Retinal pigment epithelial cell (primary cell): ENCODE measurements at regions not wholly inside any gene's neighbourhood (a gene's known extent, or its start where the extent isn't known, plus 50 kb on each side); places are given as distances from the start of the nearest gene placed in this dataset.

Experiments used
- DNase-seq: peaks from one replicate; pipeline ENCODE4 v3.0.0-alpha.2; 2010; ENCODE audit warnings: low read depth
- H3K4me3 ChIP-seq: 2 replicates; pipeline ENCODE4 v1.5.1; 2011; ENCODE audit warnings: mild to moderate bottlenecking, low read length, control low read depth, moderate library complexity
- CTCF ChIP-seq: conservative IDR thresholded peaks from 2 replicates; pipeline ENCODE4 v1.5.1; 2011; ENCODE audit warnings: low read depth, low read length, control low read depth, inconsistent platforms

GRCh38 chr1:78410643-78411042, 80.1 kb upstream of the PTGFR start:
- H3K4me3 ChIP-seq = no peak overlapping the region
- no peak for TF ChIP-seq CTCF
- no peak for DNase-seq

- no peak for TF ChIP-seq CTCF
- no peak overlapping the region for H3K4me3 ChIP-seq
- no peak for DNase-seq
These were observed 79.1 kb upstream of the PTGFR start for GRCh38 chr1:78411707-78412106.

GRCh38 chr1:78415165-78415564, 75.6 kb upstream of the PTGFR start:
- TF ChIP-seq CTCF = no peak
- H3K4me3 ChIP-seq = no peak overlapping the region
- no peak for DNase-seq

- no peak for TF ChIP-seq CTCF
- no peak overlapping the region for H3K4me3 ChIP-seq
- DNase-seq = no peak
These were observed 71.5 kb upstream of the PTGFR start for GRCh38 chr1:78419309-78419708.

GRCh38 chr1:78420181-78420580, 70.6 kb upstream of the PTGFR start:
- no peak for DNase-seq
- H3K4me3 ChIP-seq = no peak overlapping the region
- no peak for TF ChIP-seq CTCF

GRCh38 chr1:78420688-78421087, 70.1 kb upstream of the PTGFR start:
- no peak overlapping the region for H3K4me3 ChIP-seq
- TF ChIP-seq CTCF = no peak
- DNase-seq = no peak

GRCh38 chr1:78424720-78425119, 66.1 kb upstream of the PTGFR start:
- no peak for DNase-seq
- no peak overlapping the region for H3K4me3 ChIP-seq
- no peak for TF ChIP-seq CTCF
